ENCODE measurements at regions not wholly inside any gene's neighbourhood (a gene's known extent, or its start where the extent isn't known, plus 50 kb on each side); places are given as distances from the start of the nearest gene placed in this dataset.
A peak's percentile ranks its signal among the peaks of the same experiment; 100 is the strongest.
"Not testable (repeated sequence)": the region's sequence is repeated elsewhere in the genome, so short reads cannot be mapped to it uniquely, and the experiment has no call there.

GRCh38 chr5:125652761-125653160 is 770.4 kb upstream of the GRAMD2B start:
- DNase-seq (ENCODE audit: low spot score): no peak
- FAIRE-seq: no peak

DNA sequence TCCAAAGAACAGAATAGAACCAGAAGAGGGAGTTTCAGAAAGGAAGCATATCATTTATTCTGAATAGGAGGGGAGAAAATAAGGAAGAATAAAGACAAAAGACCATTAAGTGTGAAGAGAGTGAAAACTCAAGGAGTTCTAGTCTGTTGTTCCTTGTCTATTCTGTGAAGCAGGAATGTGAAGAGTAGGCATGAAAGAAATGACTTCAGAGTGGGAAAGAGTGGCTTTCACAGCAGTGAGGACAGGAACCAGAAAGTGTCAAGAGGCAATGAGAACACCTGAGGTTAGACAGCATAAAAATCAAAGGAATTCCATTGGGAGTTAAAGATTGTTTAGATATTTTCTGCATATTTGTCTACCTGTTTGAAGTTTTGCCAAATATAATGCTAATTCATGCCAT is 768.8 kb upstream of the GRAMD2B start:
- FAIRE-seq: no peak
- DNase-seq (ENCODE audit: low spot score): no peak

DNA sequence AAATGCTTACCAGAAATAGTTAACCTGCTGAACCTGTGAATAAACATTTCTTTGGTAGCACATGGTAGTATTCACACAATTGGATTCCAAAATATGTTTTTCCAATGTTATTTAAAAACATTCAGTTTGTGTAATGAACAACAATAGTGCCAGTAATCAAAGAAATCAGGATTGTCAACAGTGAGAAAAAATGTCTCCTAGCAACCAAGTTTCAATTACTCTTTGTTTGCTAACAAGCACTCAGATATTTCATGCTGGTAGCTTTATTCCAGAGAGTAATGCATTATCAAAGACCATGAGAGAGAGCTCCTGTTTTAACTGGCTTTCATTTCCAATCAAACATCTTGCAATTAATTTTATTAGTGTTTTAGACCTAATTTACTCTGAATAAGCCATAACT is 768.1 kb upstream of the GRAMD2B start:
- no peak for FAIRE-seq

GRCh38 chr5:125657936-125658335 is 765.3 kb upstream of the GRAMD2B start:
- FAIRE-seq (no peak), DNase-seq (ENCODE audit: low spot score) (no peak)

More for the DNA sequence above, 768.1 kb upstream of the GRAMD2B start:
- no peak for DNase-seq (ENCODE audit: low spot score)

- DNase-seq (ENCODE audit: low spot score) (no peak), FAIRE-seq (no peak)
These were observed 763.7 kb upstream of the GRAMD2B start for GRCh38 chr5:125659316-125660023.

- DNase-seq (ENCODE audit: low spot score): no peak
- no peak for FAIRE-seq
These were observed 762.8 kb upstream of the GRAMD2B start for GRCh38 chr5:125660231-125660895.

GRCh38 chr5:125661584-125661983 is 761.6 kb upstream of the GRAMD2B start:
- DNase-seq (ENCODE audit: low spot score) (no peak), FAIRE-seq (no peak)

GRCh38 chr5:125668884-125669283 is 754.3 kb upstream of the GRAMD2B start:
- FAIRE-seq (no peak), DNase-seq (ENCODE audit: low spot score) (no peak)

GRCh38 chr5:125673359-125673950 is 749.8 kb upstream of the GRAMD2B start:
- FAIRE-seq (no peak), DNase-seq (ENCODE audit: low spot score) (no peak)

GRCh38 chr5:125679522-125679921 is 743.7 kb upstream of the GRAMD2B start:
- FAIRE-seq (no peak), DNase-seq (ENCODE audit: low spot score) (no peak)

GRCh38 chr5:125683669-125684068 is 739.5 kb upstream of the GRAMD2B start:
- no peak for FAIRE-seq
- DNase-seq (ENCODE audit: low spot score): no peak

- DNase-seq (ENCODE audit: low spot score) (no peak), FAIRE-seq (no peak)
These were observed 737.4 kb upstream of the GRAMD2B start for GRCh38 chr5:125685771-125686170.

DNA sequence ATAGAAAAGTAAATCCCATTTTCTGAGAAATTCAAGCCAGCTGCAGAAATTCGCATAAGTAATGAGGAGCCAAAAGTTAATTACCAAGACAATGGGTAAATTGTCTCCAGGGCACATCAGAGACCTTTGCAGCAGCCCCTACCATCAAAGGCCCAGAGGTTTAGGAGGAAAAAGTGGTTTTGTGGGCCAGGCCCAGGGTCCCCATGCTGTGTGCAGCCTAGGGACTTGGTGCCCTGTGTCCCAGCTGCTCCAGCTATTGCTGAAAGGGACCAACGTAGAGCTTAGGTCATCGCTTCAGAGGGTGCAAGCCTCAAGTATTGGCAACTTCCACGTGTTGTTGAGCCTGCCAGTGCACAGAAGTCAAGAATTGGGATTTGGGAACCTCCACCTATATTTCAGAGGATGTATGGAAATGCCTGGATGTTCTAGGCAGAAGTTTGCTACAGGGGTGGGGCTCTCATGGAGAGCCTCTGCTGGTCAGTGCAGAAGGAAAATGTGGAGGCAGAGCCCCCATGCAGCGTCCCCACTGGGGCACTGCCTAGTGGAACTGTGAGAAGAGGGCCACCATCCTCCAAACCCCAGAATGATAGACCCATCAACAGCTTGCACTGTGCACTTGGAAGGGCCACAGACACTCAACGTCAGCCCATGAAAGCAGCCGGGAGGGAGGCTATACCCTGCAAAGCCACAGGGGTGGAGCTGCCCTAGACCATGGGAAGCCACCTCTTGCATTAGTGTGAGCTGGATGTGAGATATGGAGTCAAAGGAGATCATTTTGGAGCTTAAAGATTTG is 731.3 kb upstream of the GRAMD2B start:
- FAIRE-seq; DNase-seq (ENCODE audit: low spot score): not testable (repeated sequence)

- FAIRE-seq (no peak), DNase-seq (ENCODE audit: low spot score) (no peak)
These were observed 727.1 kb upstream of the GRAMD2B start for GRCh38 chr5:125695996-125696655.

GRCh38 chr5:125696762-125697161 is 726.4 kb upstream of the GRAMD2B start:
- FAIRE-seq (peak; percentile 75), DNase-seq (ENCODE audit: low spot score) (peak; percentile 46)

DNA sequence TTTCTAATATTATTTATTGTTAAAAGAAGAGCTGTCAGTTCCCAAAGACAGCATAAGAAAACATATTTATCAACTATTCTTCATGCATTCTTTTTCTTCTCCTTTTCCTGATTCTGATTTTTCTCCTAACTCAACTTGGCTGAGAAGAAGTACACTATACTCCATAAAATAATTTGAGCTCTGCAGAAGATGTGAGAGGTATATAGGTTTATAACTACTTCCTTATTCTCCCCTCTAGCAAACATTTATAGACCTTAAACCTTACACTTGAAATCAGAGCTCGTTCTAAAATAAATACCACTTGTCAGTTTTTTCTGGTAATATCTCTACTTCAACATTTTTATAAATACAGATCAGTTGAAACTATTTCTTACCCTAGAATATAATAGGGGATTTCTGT is 724.8 kb upstream of the GRAMD2B start:
- no peak for DNase-seq (ENCODE audit: low spot score)
- FAIRE-seq: no peak

- FAIRE-seq: no peak
- no peak for DNase-seq (ENCODE audit: low spot score)
These were observed 723.3 kb upstream of the GRAMD2B start for GRCh38 chr5:125699860-125700259.

- FAIRE-seq (peak; percentile 90), DNase-seq (ENCODE audit: low spot score) (peak; percentile 77)
These were observed 722.8 kb upstream of the GRAMD2B start for GRCh38 chr5:125700380-125700861.

DNA sequence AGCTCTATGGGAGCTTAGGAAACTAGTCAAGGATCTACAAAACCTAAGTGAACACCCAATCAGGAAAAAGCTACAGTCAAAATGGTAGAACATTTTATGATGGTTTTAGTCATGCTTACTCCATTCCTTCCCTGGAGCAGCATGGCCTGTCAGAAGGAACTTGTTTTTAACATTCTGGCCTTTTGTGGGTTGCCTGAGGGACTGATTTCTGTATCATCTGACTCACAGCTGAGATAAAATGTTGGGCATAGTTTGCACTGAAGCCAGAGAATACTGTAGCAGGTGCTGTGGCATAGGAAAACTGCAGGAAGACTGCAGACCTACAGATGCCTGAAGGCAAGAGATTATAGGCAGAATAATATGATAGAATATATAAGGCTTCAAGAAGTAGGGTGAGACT is 719.6 kb upstream of the GRAMD2B start:
- no peak for FAIRE-seq
- no peak for DNase-seq (ENCODE audit: low spot score)

GRCh38 chr5:125704888-125705287 is 718.3 kb upstream of the GRAMD2B start:
- no peak for FAIRE-seq
- no peak for DNase-seq (ENCODE audit: low spot score)

GRCh38 chr5:125708583-125708982 is 714.6 kb upstream of the GRAMD2B start:
- no peak for FAIRE-seq

More at GRCh38 chr5:125708583-125708982, 714.6 kb upstream of the GRAMD2B start:
- no peak for DNase-seq (ENCODE audit: low spot score)

All from RCC 7860 (cell line).